GM12878 (cell line): ENCODE measurements at regions not wholly inside any gene's neighbourhood (a gene's known extent, or its start where the extent isn't known, plus 50 kb on each side); places are given as distances from the start of the nearest gene placed in this dataset.

Experiments
- CHD4 ChIP-seq: fragments of 200-600 bp; sonication (generic); IDR thresholded peaks from 2 replicates; pipeline ENCODE4 v1.6.1; 2016; ENCODE audit warnings: mild to moderate bottlenecking
- EZH2 ChIP-seq: IDR thresholded peaks from 2 replicates; pipeline ENCODE4 v1.6.1; 2012; ENCODE audit warnings: low read depth, mild to moderate bottlenecking, control low read depth, inconsistent platforms, low read length, borderline replicate concordance; ENCODE audit not compliant: control insufficient read depth
- NR2C2 ChIP-seq: IDR thresholded peaks from 2 replicates; pipeline ENCODE4 v1.6.1; 2011; ENCODE audit warnings: borderline replicate concordance, low read depth; ENCODE audit not compliant: control insufficient read depth, insufficient read length
- POLR2AphosphoS2 ChIP-seq: IDR thresholded peaks from 2 replicates; pipeline ENCODE4 v1.6.1; 2011; ENCODE audit warnings: low read depth, mild to moderate bottlenecking, low read length, improper control_type of control experiment, moderate library complexity
- SUPT20H ChIP-seq: IDR thresholded peaks from 2 replicates; pipeline ENCODE4 v1.6.1; 2011; ENCODE audit warnings: low read depth, mild to moderate bottlenecking, low read length, moderate library complexity, borderline replicate concordance; ENCODE audit not compliant: control insufficient read depth
- TF ChIP-seq, protein P1 (sequence below), 3 experiments: IDR thresholded peaks in 2 of 3; conservative IDR thresholded peaks in 1 of 3; 2 replicates each; pipeline ENCODE4 v1.5.1; 2011; ENCODE audit warnings: low read depth in 3 of 3, low read length in 3 of 3, mild to moderate bottlenecking in 3 of 3, control low read depth in 2 of 3, moderate library complexity in 2 of 3, inconsistent platforms in 1 of 3, mixed read lengths in 1 of 3; ENCODE audit not compliant: control insufficient read depth in 2 of 3, insufficient read depth in 1 of 3; ENCODE audit errors: extremely low read depth in 1 of 3
- TF ChIP-seq, protein P2 (sequence below): fragments of 450-650 bp; IDR thresholded peaks from 2 replicates; pipeline ENCODE4 v1.6.1; 2017; ENCODE audit warnings: mild to moderate bottlenecking
- TF ChIP-seq, protein P3 (sequence below): fragments of 450-650 bp; IDR thresholded peaks from 2 replicates; pipeline ENCODE4 v1.6.1; 2017; ENCODE audit warnings: mild to moderate bottlenecking, moderate library complexity
- TF ChIP-seq, protein P4 (sequence below): IDR thresholded peaks from 2 replicates; pipeline ENCODE4 v1.6.1; 2012; ENCODE audit warnings: mild to moderate bottlenecking, low read depth, low read length
- TF ChIP-seq, protein P5 (sequence below): IDR thresholded peaks from 2 replicates; pipeline ENCODE4 v1.6.1; 2011; ENCODE audit warnings: borderline replicate concordance, low read depth, mild to moderate bottlenecking, moderate library complexity, mixed read lengths, low read length; ENCODE audit not compliant: insufficient read depth; ENCODE audit errors: extremely low read length

DNA sequence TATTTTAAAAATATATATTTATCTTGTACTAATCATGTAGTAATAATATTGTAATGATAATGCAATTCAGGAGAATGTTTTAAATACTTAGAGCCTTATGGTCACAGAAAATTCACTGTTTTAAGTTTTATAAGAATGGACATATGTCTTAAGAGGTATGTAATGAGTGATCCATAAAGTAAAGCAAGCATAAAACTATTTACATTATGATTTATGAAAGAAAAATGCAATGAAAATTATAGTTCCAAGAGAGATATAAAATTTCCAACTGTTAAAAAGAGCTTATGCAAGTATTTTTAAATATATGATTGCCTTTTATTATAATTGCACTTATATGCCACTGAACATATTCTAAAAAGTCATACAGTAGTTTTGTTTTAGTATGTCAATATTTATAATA lies 157.5 kb upstream of the TARS1 start:
- TF ChIP-seq, protein P1, sequence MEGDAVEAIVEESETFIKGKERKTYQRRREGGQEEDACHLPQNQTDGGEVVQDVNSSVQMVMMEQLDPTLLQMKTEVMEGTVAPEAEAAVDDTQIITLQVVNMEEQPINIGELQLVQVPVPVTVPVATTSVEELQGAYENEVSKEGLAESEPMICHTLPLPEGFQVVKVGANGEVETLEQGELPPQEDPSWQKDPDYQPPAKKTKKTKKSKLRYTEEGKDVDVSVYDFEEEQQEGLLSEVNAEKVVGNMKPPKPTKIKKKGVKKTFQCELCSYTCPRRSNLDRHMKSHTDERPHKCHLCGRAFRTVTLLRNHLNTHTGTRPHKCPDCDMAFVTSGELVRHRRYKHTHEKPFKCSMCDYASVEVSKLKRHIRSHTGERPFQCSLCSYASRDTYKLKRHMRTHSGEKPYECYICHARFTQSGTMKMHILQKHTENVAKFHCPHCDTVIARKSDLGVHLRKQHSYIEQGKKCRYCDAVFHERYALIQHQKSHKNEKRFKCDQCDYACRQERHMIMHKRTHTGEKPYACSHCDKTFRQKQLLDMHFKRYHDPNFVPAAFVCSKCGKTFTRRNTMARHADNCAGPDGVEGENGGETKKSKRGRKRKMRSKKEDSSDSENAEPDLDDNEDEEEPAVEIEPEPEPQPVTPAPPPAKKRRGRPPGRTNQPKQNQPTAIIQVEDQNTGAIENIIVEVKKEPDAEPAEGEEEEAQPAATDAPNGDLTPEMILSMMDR (IDR thresholded peaks at IDR 0.05 in 2 of 3, conservative IDR thresholded peaks at IDR 0.05 in 1 of 3; ENCODE audit: control insufficient read depth in 2 of 3, extremely low read depth in 1 of 3, insufficient read depth in 1 of 3, low read depth in 3 of 3, low read length in 3 of 3), result no peak
- TF ChIP-seq EZH2 (no peak), SUPT20H (no peak), POLR2AphosphoS2 (no peak), CHD4 (no peak), NR2C2 (no peak)
- TF ChIP-seq, protein P2, sequence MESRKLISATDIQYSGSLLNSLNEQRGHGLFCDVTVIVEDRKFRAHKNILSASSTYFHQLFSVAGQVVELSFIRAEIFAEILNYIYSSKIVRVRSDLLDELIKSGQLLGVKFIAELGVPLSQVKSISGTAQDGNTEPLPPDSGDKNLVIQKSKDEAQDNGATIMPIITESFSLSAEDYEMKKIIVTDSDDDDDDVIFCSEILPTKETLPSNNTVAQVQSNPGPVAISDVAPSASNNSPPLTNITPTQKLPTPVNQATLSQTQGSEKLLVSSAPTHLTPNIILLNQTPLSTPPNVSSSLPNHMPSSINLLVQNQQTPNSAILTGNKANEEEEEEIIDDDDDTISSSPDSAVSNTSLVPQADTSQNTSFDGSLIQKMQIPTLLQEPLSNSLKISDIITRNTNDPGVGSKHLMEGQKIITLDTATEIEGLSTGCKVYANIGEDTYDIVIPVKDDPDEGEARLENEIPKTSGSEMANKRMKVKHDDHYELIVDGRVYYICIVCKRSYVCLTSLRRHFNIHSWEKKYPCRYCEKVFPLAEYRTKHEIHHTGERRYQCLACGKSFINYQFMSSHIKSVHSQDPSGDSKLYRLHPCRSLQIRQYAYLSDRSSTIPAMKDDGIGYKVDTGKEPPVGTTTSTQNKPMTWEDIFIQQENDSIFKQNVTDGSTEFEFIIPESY, result no peak
- TF ChIP-seq, protein P3, sequence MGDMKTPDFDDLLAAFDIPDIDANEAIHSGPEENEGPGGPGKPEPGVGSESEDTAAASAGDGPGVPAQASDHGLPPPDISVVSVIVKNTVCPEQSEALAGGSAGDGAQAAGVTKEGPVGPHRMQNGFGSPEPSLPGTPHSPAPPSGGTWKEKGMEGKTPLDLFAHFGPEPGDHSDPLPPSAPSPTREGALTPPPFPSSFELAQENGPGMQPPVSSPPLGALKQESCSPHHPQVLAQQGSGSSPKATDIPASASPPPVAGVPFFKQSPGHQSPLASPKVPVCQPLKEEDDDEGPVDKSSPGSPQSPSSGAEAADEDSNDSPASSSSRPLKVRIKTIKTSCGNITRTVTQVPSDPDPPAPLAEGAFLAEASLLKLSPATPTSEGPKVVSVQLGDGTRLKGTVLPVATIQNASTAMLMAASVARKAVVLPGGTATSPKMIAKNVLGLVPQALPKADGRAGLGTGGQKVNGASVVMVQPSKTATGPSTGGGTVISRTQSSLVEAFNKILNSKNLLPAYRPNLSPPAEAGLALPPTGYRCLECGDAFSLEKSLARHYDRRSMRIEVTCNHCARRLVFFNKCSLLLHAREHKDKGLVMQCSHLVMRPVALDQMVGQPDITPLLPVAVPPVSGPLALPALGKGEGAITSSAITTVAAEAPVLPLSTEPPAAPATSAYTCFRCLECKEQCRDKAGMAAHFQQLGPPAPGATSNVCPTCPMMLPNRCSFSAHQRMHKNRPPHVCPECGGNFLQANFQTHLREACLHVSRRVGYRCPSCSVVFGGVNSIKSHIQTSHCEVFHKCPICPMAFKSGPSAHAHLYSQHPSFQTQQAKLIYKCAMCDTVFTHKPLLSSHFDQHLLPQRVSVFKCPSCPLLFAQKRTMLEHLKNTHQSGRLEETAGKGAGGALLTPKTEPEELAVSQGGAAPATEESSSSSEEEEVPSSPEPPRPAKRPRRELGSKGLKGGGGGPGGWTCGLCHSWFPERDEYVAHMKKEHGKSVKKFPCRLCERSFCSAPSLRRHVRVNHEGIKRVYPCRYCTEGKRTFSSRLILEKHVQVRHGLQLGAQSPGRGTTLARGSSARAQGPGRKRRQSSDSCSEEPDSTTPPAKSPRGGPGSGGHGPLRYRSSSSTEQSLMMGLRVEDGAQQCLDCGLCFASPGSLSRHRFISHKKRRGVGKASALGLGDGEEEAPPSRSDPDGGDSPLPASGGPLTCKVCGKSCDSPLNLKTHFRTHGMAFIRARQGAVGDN, result no peak
- TF ChIP-seq, protein P4, sequence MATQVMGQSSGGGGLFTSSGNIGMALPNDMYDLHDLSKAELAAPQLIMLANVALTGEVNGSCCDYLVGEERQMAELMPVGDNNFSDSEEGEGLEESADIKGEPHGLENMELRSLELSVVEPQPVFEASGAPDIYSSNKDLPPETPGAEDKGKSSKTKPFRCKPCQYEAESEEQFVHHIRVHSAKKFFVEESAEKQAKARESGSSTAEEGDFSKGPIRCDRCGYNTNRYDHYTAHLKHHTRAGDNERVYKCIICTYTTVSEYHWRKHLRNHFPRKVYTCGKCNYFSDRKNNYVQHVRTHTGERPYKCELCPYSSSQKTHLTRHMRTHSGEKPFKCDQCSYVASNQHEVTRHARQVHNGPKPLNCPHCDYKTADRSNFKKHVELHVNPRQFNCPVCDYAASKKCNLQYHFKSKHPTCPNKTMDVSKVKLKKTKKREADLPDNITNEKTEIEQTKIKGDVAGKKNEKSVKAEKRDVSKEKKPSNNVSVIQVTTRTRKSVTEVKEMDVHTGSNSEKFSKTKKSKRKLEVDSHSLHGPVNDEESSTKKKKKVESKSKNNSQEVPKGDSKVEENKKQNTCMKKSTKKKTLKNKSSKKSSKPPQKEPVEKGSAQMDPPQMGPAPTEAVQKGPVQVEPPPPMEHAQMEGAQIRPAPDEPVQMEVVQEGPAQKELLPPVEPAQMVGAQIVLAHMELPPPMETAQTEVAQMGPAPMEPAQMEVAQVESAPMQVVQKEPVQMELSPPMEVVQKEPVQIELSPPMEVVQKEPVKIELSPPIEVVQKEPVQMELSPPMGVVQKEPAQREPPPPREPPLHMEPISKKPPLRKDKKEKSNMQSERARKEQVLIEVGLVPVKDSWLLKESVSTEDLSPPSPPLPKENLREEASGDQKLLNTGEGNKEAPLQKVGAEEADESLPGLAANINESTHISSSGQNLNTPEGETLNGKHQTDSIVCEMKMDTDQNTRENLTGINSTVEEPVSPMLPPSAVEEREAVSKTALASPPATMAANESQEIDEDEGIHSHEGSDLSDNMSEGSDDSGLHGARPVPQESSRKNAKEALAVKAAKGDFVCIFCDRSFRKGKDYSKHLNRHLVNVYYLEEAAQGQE, result no peak
- TF ChIP-seq, protein P5, sequence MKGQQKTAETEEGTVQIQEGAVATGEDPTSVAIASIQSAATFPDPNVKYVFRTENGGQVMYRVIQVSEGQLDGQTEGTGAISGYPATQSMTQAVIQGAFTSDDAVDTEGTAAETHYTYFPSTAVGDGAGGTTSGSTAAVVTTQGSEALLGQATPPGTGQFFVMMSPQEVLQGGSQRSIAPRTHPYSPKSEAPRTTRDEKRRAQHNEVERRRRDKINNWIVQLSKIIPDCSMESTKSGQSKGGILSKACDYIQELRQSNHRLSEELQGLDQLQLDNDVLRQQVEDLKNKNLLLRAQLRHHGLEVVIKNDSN, result no peak
